OCI-LY3 (cell line): ENCODE measurements at regions not wholly inside any gene's neighbourhood (a gene's known extent, or its start where the extent isn't known, plus 50 kb on each side); places are given as distances from the start of the nearest gene placed in this dataset.

ENCODE experiments used
- CTCF ChIP-seq: fragments of 200-600, 300-600 bp; sonication (generic); IDR thresholded peaks from 2 replicates; pipeline ENCODE4 v1.5.1; 2014; ENCODE audit warnings: antibody characterized with exemption, low read length, low read depth
- EZH2phosphoT487 ChIP-seq: fragments of 200-600 bp; shearing (Covaris generic); IDR thresholded peaks from 2 replicates; pipeline ENCODE4 v1.6.1; 2018; ENCODE audit warnings: antibody characterized with exemption, mixed run types, low read depth

GRCh38 chr3:177249203-177249602 lies 51.9 kb upstream of the TBL1XR1 start:
- no peak for TF ChIP-seq CTCF
- TF ChIP-seq EZH2phosphoT487 = no peak
